GM06990 (cell line): ENCODE measurements at regions not wholly inside any gene's neighbourhood (a gene's known extent, or its start where the extent isn't known, plus 50 kb on each side); places are given as distances from the start of the nearest gene placed in this dataset.

Source experiments
- DNase-seq: peaks from one replicate; pipeline ENCODE4 v3.0.0-alpha.2; 2011; ENCODE audit not compliant: insufficient read length; ENCODE audit errors: extremely low read depth
- H3K27me3 ChIP-seq: replicated peaks from 2 replicates; pipeline ENCODE4 v1.6.0; 2011; ENCODE audit warnings: low read length; ENCODE audit not compliant: control insufficient read depth, insufficient read depth
- H3K36me3 ChIP-seq: 2 replicates; pipeline ENCODE4 v1.5.1; 2011; ENCODE audit warnings: low read length; ENCODE audit not compliant: control insufficient read depth, insufficient read depth
- H3K4me3 ChIP-seq: replicated peaks from 2 replicates; pipeline ENCODE4 v1.5.1; 2011; ENCODE audit warnings: low read depth, mild to moderate bottlenecking, control low read depth, low read length
- TF ChIP-seq, protein P1 (sequence below): IDR thresholded peaks from 2 replicates; pipeline ENCODE4 v1.5.1; 2011; ENCODE audit warnings: low read length, control low read depth, mild to moderate bottlenecking, inconsistent platforms; ENCODE audit not compliant: insufficient read depth, poor library complexity, severe bottlenecking

DNA sequence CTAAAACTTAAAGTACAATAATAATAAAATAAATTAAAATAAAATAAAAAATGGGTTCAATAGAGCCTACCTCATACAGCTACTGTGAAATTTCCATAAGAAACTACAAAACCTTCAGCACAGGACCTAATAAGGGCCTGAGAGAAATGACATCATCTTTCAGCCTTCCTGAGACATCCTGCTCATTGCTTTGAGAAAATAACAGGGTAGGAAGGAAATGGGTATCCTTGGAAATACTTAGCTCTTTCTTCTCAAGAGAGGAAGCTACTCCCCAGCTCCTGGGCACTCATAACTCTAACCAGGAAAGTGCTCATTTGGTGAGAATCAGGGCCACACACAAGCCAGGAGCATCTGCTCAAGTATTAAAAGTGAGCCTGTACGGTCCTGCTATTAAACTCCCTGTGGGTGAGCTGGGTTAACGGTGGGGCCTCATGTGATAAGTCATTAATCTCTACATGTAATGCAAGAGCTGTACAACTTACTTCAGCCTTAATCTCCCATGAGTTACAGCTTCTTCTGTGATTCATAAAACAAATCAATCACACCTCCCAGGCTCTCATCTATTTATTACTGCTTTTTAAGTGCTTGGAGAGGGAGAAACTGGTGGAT is 141.4 kb downstream of the MAFB start:
- no peak for DNase-seq
- Histone ChIP-seq H3K27me3 (no peaks in the 10 kb centered on the region; the same call in 1 of the 2 replicates), H3K4me3 (no peak overlapping the region), H3K36me3 (no peaks in the 10 kb centered on the region)
- TF ChIP-seq, protein P1, sequence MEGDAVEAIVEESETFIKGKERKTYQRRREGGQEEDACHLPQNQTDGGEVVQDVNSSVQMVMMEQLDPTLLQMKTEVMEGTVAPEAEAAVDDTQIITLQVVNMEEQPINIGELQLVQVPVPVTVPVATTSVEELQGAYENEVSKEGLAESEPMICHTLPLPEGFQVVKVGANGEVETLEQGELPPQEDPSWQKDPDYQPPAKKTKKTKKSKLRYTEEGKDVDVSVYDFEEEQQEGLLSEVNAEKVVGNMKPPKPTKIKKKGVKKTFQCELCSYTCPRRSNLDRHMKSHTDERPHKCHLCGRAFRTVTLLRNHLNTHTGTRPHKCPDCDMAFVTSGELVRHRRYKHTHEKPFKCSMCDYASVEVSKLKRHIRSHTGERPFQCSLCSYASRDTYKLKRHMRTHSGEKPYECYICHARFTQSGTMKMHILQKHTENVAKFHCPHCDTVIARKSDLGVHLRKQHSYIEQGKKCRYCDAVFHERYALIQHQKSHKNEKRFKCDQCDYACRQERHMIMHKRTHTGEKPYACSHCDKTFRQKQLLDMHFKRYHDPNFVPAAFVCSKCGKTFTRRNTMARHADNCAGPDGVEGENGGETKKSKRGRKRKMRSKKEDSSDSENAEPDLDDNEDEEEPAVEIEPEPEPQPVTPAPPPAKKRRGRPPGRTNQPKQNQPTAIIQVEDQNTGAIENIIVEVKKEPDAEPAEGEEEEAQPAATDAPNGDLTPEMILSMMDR: no peak

- no peak overlapping the region for H3K4me3 ChIP-seq
- TF ChIP-seq, protein P1: no peak
- no peaks in the 10 kb centered on the region for H3K36me3 ChIP-seq
These were observed 143.6 kb downstream of the MAFB start for GRCh38 chr20:40545478-40545877.

GRCh38 chr20:40542065-40542464 is 147.0 kb downstream of the MAFB start:
- TF ChIP-seq, protein P1: no peak
- DNase-seq: no peak
- H3K4me3 ChIP-seq: no peak overlapping the region
- H3K36me3 ChIP-seq: no peaks in the 10 kb centered on the region
- no peaks in the 10 kb centered on the region; the same call in 1 of the 2 replicates for H3K27me3 ChIP-seq

More at GRCh38 chr20:40545478-40545877, 143.6 kb downstream of the MAFB start:
- DNase-seq: no peak
- H3K27me3 ChIP-seq: no peaks in the 10 kb centered on the region; the same call in 1 of the 2 replicates

- TF ChIP-seq, protein P1: no peak
- DNase-seq: no peak
These were observed 148.9 kb downstream of the MAFB start for GRCh38 chr20:40540166-40540565.

DNA sequence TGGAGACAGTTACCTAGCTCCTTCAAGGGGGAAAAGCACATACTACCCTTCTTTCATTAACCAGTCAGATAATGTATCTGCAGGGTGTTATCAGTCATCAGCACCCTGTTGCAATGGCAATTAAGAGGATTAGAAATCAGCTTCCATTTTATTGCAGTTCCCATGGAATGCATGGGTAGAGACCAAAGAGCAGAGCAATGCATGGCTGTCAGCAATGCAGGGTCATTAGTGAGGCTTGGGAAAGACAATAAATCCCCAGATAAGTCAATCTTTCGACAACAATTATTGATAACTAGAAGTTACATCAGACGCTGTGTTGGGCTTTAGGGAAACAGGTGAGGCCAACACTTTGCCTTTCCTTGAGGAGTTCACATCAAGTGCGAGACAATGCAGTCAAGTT is 150.9 kb downstream of the MAFB start:
- Histone ChIP-seq H3K27me3 (no peaks in the 10 kb centered on the region), H3K36me3 (no peaks in the 10 kb centered on the region), H3K4me3 (no peak overlapping the region)
- no peak for DNase-seq
- TF ChIP-seq, protein P1: no peak

More at GRCh38 chr20:40540166-40540565, 148.9 kb downstream of the MAFB start:
- no peak overlapping the region for H3K4me3 ChIP-seq
- H3K27me3 ChIP-seq: no peaks in the 10 kb centered on the region; the same call in 1 of the 2 replicates
- H3K36me3 ChIP-seq: no peaks in the 10 kb centered on the region
